GM23338 (cell line): ENCODE measurements at regions not wholly inside any gene's neighbourhood (a gene's known extent, or its start where the extent isn't known, plus 50 kb on each side); places are given as distances from the start of the nearest gene placed in this dataset.

ENCODE experiments used
- ATAC-seq: fragments of 200-7000 bp; cut with Tn5 transposase; 3 replicates; pipeline ENCODE4 v1.9.1; 2020
- DNase-seq: peaks from one replicate; pipeline ENCODE4 v3.0.0-alpha.2; 2015; ENCODE audit warnings: low spot score
- H2AFZ ChIP-seq: fragments of 200-600 bp; sonication (generic); 2 replicates; pipeline ENCODE4 v1.8.0; 2016; ENCODE audit warnings: antibody characterized with exemption, mild to moderate bottlenecking, moderate library complexity
- H3F3A ChIP-seq: fragments of 200-600 bp; sonication (generic); replicated peaks from 2 replicates; pipeline ENCODE4 v1.8.0; 2017; ENCODE audit warnings: antibody characterized with exemption, mixed run types, low read depth
- H3K27ac ChIP-seq: fragments of 200-600 bp; sonication (generic); 2 replicates; pipeline ENCODE4 v1.6.1; 2016; ENCODE audit warnings: low read depth
- H3K27me3 ChIP-seq: fragments of 200-600 bp; sonication (generic); 2 replicates; pipeline ENCODE4 v1.8.0; 2016; ENCODE audit warnings: mild to moderate bottlenecking, mixed run types, moderate library complexity; ENCODE audit not compliant: insufficient read depth
- H3K36me3 ChIP-seq: fragments of 200-600 bp; sonication (generic); 2 replicates; pipeline ENCODE4 v1.8.0; 2016; ENCODE audit warnings: mild to moderate bottlenecking; ENCODE audit not compliant: insufficient read depth
- H3K4me1 ChIP-seq: fragments of 200-600 bp; sonication (generic); 2 replicates; pipeline ENCODE4 v1.8.0; 2016; ENCODE audit warnings: mild to moderate bottlenecking, moderate library complexity; ENCODE audit not compliant: insufficient read depth
- H3K4me2 ChIP-seq: fragments of 200-600 bp; sonication (generic); 2 replicates; pipeline ENCODE4 v1.7.1; 2017; ENCODE audit warnings: mixed run types
- H3K4me3 ChIP-seq: fragments of 200-600 bp; sonication (generic); 2 replicates; pipeline ENCODE4 v1.6.1; 2016; ENCODE audit warnings: mixed run types
- H3K79me2 ChIP-seq: fragments of 200-600 bp; sonication (generic); replicated peaks from 2 replicates; pipeline ENCODE4 v1.8.0; 2017; ENCODE audit warnings: mild to moderate bottlenecking; ENCODE audit not compliant: insufficient read depth
- H3K9me2 ChIP-seq: fragments of 200-600 bp; sonication (generic); 2 replicates; pipeline ENCODE4 v1.8.0; 2017; ENCODE audit not compliant: insufficient read depth
- H4K20me1 ChIP-seq: fragments of 200-600 bp; sonication (generic); replicated peaks from 2 replicates; pipeline ENCODE4 v1.8.0; 2017; ENCODE audit warnings: mild to moderate bottlenecking; ENCODE audit not compliant: insufficient read depth
- H3K27ac Mint-ChIP-seq: 2 replicates; pipeline ENCODE4 v1.8.0; 2020; ENCODE audit warnings: inconsistent platforms, mild to moderate bottlenecking, moderate library complexity, mixed read lengths
- H3K27me3 Mint-ChIP-seq: 3 replicates; pipeline ENCODE4 v1.8.0; 2022; ENCODE audit warnings: low read depth, mild to moderate bottlenecking, moderate library complexity, mixed read lengths, inconsistent platforms; ENCODE audit not compliant: insufficient read depth, poor library complexity
- H3K36me3 Mint-ChIP-seq: 3 replicates; pipeline ENCODE4 v1.8.0; 2021; ENCODE audit warnings: low read depth, mild to moderate bottlenecking, inconsistent platforms, moderate library complexity, mixed read lengths
- H3K4me1 Mint-ChIP-seq: 3 replicates; pipeline ENCODE4 v1.8.0; 2020; ENCODE audit warnings: mild to moderate bottlenecking, inconsistent platforms, mixed read lengths
- H3K4me3 Mint-ChIP-seq: 3 replicates; pipeline ENCODE4 v1.8.0; 2021; ENCODE audit warnings: moderate library complexity, mild to moderate bottlenecking, inconsistent platforms, mixed read lengths
- H3K9me3 Mint-ChIP-seq: 3 replicates; pipeline ENCODE4 v1.8.0; 2020; ENCODE audit warnings: moderate library complexity, mild to moderate bottlenecking, inconsistent platforms, mixed read lengths
- CREB1 ChIP-seq: fragments of 250-450 bp; sonication (Bioruptor Pico); IDR thresholded peaks from 2 replicates; pipeline ENCODE4 v1.5.0; 2020; ENCODE audit warnings: low read depth, mild to moderate bottlenecking, moderate library complexity
- CTCF ChIP-seq, 2 experiments: fragments of 200-600 bp in 1 of 2; sonication (generic) in 1 of 2; conservative IDR thresholded peaks; 2 replicates each; pipeline versions ENCODE4 v1.5.1 to v1.6.1; 2016 to 2017; ENCODE audit warnings: antibody characterized with exemption in 2 of 2, low read depth in 2 of 2, mild to moderate bottlenecking in 2 of 2, moderate library complexity in 1 of 2
- EZH2 ChIP-seq: fragments of 200-600 bp; sonication (generic); IDR thresholded peaks from one replicate; pipeline ENCODE4 v1.8.0; 2017; ENCODE audit warnings: antibody characterized with exemption, mild to moderate bottlenecking, low read depth; ENCODE audit not compliant: unreplicated experiment
- EZH2phosphoT487 ChIP-seq: fragments of 200-600 bp; sonication (generic); IDR thresholded peaks from one replicate; pipeline ENCODE4 v1.8.1; 2018; ENCODE audit warnings: antibody characterized with exemption; ENCODE audit not compliant: unreplicated experiment
- JUNB ChIP-seq: IDR thresholded peaks from one replicate; pipeline ENCODE4 v1.6.1; 2016; ENCODE audit warnings: antibody characterized with exemption; ENCODE audit not compliant: unreplicated experiment
- NANOG ChIP-seq: IDR thresholded peaks from 2 replicates; pipeline ENCODE4 v1.6.1; 2016; ENCODE audit warnings: antibody characterized with exemption, borderline replicate concordance
- POLR2AphosphoS5 ChIP-seq: IDR thresholded peaks from 2 replicates; pipeline ENCODE4 v1.6.1; 2016; ENCODE audit warnings: antibody characterized with exemption, low read depth
- ZNF114 ChIP-seq: fragments of 250-450 bp; sonication (Bioruptor Pico); IDR thresholded peaks from 2 replicates; pipeline ENCODE4 v1.5.0; 2020; ENCODE audit warnings: mild to moderate bottlenecking, moderate library complexity
- ZNF331 ChIP-seq: fragments of 250-450 bp; sonication (Bioruptor Pico); IDR thresholded peaks from 2 replicates; pipeline ENCODE4 v1.5.0; 2020; ENCODE audit warnings: low read depth, mild to moderate bottlenecking, moderate library complexity
- TF ChIP-seq, protein P1 (sequence below): fragments of 250-450 bp; sonication (Bioruptor Pico); IDR thresholded peaks from 2 replicates; pipeline ENCODE4 v1.5.0; 2020; ENCODE audit warnings: mild to moderate bottlenecking, moderate library complexity
- TF ChIP-seq, protein P2 (sequence below): IDR thresholded peaks from one replicate; pipeline ENCODE4 v1.6.1; 2018; ENCODE audit warnings: antibody characterized with exemption; ENCODE audit not compliant: unreplicated experiment

DNA sequence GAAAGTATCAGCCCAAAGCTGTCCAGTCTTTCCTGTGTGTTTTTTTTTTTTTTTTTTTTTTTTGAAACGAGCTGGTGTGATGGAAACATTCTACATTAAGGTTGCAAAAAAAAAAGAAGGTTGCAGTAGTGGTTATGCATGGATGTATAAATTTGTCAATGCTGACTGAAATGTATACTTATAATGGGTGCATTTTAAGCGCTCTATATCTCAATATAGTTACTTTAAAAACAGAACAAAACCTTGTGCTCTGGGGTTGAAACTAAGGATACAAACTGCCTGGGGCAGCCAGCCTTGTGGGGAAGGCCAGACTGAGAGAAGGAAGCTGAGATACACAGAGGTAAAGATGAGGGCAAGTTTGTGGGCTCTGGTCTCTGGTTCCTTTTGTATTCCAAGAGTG, 87.3 kb upstream of the RMST start:
- H3K36me3 Mint-ChIP-seq = no peaks in the 10 kb centered on the region

GRCh38 chr12:97380440-97380839, 82.2 kb upstream of the RMST start:
- H3K4me1 Mint-ChIP-seq = peaks cover 3% of the 10 kb centered on the region; the same call in 1 of the 3 replicates
- Histone ChIP-seq H3K9me2 (no peaks in the 10 kb centered on the region), H4K20me1 (no peaks in the 10 kb centered on the region), H3K27me3 (no peaks in the 10 kb centered on the region), H3K4me2 (no peak overlapping the region), H3K79me2 (no peaks in the 10 kb centered on the region), H3K36me3 (no peaks in the 10 kb centered on the region), H3K4me1 (no peaks in the 10 kb centered on the region), H3K27ac (no peak overlapping the region), H2AFZ (no peak overlapping the region), H3F3A (no peaks in the 10 kb centered on the region), H3K4me3 (no peak overlapping the region)
- H3K27ac Mint-ChIP-seq = no peak overlapping the region
- no peak overlapping the region for H3K4me3 Mint-ChIP-seq
- ATAC-seq = no peak
- H3K36me3 Mint-ChIP-seq = no peaks in the 10 kb centered on the region
- peaks cover 2% of the 10 kb centered on the region; the same call in 2 of the 3 replicates for H3K9me3 Mint-ChIP-seq
- H3K27me3 Mint-ChIP-seq = no peaks in the 10 kb centered on the region
- DNase-seq = no peak
- TF ChIP-seq NANOG (no peak), ZNF114 (CRISPR knock-in tag) (no peak), CREB1 (CRISPR knock-in tag) (no peak), JUNB (no peak), CTCF (conservative IDR thresholded peaks at IDR 0.05; ENCODE audit: low read depth in 2 of 2) (no peak), POLR2AphosphoS5 (no peak), EZH2 (no peak), ZNF331 (no peak), EZH2phosphoT487 (no peak)
- TF ChIP-seq, protein P1, sequence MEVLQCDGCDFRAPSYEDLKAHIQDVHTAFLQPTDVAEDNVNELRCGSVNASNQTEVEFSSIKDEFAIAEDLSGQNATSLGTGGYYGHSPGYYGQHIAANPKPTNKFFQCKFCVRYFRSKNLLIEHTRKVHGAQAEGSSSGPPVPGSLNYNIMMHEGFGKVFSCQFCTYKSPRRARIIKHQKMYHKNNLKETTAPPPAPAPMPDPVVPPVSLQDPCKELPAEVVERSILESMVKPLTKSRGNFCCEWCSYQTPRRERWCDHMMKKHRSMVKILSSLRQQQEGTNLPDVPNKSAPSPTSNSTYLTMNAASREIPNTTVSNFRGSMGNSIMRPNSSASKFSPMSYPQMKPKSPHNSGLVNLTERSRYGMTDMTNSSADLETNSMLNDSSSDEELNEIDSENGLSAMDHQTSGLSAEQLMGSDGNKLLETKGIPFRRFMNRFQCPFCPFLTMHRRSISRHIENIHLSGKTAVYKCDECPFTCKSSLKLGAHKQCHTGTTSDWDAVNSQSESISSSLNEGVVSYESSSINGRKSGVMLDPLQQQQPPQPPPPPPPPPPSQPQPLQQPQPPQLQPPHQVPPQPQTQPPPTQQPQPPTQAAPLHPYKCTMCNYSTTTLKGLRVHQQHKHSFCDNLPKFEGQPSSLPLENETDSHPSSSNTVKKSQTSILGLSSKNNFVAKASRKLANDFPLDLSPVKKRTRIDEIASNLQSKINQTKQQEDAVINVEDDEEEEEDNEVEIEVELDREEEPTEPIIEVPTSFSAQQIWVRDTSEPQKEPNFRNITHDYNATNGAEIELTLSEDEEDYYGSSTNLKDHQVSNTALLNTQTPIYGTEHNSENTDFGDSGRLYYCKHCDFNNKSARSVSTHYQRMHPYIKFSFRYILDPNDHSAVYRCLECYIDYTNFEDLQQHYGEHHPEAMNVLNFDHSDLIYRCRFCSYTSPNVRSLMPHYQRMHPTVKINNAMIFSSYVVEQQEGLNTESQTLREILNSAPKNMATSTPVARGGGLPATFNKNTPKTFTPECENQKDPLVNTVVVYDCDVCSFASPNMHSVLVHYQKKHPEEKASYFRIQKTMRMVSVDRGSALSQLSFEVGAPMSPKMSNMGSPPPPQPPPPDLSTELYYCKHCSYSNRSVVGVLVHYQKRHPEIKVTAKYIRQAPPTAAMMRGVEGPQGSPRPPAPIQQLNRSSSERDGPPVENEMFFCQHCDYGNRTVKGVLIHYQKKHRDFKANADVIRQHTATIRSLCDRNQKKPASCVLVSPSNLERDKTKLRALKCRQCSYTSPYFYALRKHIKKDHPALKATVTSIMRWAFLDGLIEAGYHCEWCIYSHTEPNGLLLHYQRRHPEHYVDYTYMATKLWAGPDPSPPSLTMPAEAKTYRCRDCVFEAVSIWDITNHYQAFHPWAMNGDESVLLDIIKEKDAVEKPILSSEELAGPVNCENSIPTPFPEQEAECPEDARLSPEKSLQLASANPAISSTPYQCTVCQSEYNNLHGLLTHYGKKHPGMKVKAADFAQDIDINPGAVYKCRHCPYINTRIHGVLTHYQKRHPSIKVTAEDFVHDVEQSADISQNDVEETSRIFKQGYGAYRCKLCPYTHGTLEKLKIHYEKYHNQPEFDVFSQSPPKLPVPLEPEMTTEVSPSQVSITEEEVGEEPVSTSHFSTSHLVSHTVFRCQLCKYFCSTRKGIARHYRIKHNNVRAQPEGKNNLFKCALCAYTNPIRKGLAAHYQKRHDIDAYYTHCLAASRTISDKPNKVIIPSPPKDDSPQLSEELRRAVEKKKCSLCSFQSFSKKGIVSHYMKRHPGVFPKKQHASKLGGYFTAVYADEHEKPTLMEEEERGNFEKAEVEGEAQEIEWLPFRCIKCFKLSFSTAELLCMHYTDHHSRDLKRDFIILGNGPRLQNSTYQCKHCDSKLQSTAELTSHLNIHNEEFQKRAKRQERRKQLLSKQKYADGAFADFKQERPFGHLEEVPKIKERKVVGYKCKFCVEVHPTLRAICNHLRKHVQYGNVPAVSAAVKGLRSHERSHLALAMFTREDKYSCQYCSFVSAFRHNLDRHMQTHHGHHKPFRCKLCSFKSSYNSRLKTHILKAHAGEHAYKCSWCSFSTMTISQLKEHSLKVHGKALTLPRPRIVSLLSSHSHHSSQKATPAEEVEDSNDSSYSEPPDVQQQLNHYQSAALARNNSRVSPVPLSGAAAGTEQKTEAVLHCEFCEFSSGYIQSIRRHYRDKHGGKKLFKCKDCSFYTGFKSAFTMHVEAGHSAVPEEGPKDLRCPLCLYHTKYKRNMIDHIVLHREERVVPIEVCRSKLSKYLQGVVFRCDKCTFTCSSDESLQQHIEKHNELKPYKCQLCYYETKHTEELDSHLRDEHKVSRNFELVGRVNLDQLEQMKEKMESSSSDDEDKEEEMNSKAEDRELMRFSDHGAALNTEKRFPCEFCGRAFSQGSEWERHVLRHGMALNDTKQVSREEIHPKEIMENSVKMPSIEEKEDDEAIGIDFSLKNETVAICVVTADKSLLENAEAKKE = no peak
- TF ChIP-seq, protein P2, sequence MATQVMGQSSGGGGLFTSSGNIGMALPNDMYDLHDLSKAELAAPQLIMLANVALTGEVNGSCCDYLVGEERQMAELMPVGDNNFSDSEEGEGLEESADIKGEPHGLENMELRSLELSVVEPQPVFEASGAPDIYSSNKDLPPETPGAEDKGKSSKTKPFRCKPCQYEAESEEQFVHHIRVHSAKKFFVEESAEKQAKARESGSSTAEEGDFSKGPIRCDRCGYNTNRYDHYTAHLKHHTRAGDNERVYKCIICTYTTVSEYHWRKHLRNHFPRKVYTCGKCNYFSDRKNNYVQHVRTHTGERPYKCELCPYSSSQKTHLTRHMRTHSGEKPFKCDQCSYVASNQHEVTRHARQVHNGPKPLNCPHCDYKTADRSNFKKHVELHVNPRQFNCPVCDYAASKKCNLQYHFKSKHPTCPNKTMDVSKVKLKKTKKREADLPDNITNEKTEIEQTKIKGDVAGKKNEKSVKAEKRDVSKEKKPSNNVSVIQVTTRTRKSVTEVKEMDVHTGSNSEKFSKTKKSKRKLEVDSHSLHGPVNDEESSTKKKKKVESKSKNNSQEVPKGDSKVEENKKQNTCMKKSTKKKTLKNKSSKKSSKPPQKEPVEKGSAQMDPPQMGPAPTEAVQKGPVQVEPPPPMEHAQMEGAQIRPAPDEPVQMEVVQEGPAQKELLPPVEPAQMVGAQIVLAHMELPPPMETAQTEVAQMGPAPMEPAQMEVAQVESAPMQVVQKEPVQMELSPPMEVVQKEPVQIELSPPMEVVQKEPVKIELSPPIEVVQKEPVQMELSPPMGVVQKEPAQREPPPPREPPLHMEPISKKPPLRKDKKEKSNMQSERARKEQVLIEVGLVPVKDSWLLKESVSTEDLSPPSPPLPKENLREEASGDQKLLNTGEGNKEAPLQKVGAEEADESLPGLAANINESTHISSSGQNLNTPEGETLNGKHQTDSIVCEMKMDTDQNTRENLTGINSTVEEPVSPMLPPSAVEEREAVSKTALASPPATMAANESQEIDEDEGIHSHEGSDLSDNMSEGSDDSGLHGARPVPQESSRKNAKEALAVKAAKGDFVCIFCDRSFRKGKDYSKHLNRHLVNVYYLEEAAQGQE = no peak

More for the DNA sequence above, 87.3 kb upstream of the RMST start:
- Histone ChIP-seq H3K36me3 (no peaks in the 10 kb centered on the region), H3K4me3 (no peak overlapping the region), H4K20me1 (no peaks in the 10 kb centered on the region), H3K9me2 (peaks cover 4% of the 10 kb centered on the region; the same call in 1 of the 2 replicates), H3K27ac (no peak overlapping the region), H3K79me2 (no peaks in the 10 kb centered on the region), H3F3A (no peaks in the 10 kb centered on the region), H2AFZ (peak overlapping the region; percentile 15), H3K4me2 (no peak overlapping the region), H3K27me3 (no peaks in the 10 kb centered on the region), H3K4me1 (no peaks in the 10 kb centered on the region)
- no peak overlapping the region for H3K27ac Mint-ChIP-seq
- H3K4me1 Mint-ChIP-seq = peaks cover 3% of the 10 kb centered on the region; the same call in 1 of the 3 replicates
- H3K27me3 Mint-ChIP-seq = peaks cover 3% of the 10 kb centered on the region
- no peaks in the 10 kb centered on the region for H3K9me3 Mint-ChIP-seq
- ATAC-seq (no peak), DNase-seq (no peak)
- H3K4me3 Mint-ChIP-seq = no peak overlapping the region
- TF ChIP-seq EZH2phosphoT487 = no peak
